ENCODE measurements at regions not wholly inside any gene's neighbourhood (a gene's known extent, or its start where the extent isn't known, plus 50 kb on each side); places are given as distances from the start of the nearest gene placed in this dataset.

- no peak for TF ChIP-seq CTCF (IDR thresholded peaks at IDR 0.05)
- no peak for TF ChIP-seq ZFX (IDR thresholded peaks at IDR 0.05; ENCODE audit: borderline replicate concordance)
These were observed 173.9 kb upstream of the ZNF462 start for GRCh38 chr9:106689089-106689488.

Data from 22Rv1 (cell line).